ENCODE measurements at regions not wholly inside any gene's neighbourhood (a gene's known extent, or its start where the extent isn't known, plus 50 kb on each side); places are given as distances from the start of the nearest gene placed in this dataset.

GRCh38 chr14:50041980-50042379, 74.4 kb downstream of the VCPKMT start:
- TF ChIP-seq CTCF (IDR thresholded peaks at IDR 0.05; ENCODE audit: low read depth, low read length, missing input control) (no peak), ATF3 (IDR thresholded peaks at IDR 0.05) (no peak), TAF1 (conservative IDR thresholded peaks at IDR 0.05) (no peak), JUND (IDR thresholded peaks at IDR 0.05) (no peak), MAX (IDR thresholded peaks at IDR 0.05) (no peak), FOXA1 (IDR thresholded peaks at IDR 0.05) (no peak), GABPA (IDR thresholded peaks at IDR 0.05 in 1 of 2, conservative IDR thresholded peaks at IDR 0.05 in 1 of 2) (no peak)
